HepG2 (cell line): ENCODE measurements at regions not wholly inside any gene's neighbourhood (a gene's known extent, or its start where the extent isn't known, plus 50 kb on each side); places are given as distances from the start of the nearest gene placed in this dataset.
A peak's percentile ranks its signal among the peaks of the same experiment; 100 is the strongest.

ENCODE experiments used
- ATAC-seq: fragments of 200-7000 bp; cut with Tn5 transposase; 3 replicates; pipeline ENCODE4 v1.9.1; 2020; ENCODE audit warnings: mild to moderate bottlenecking, moderate library complexity
- BruUV-seq: library from RNA; stranded (reverse); fragments of 400-500 nt; replicated peaks from 2 replicates; lab custom pipeline; 2021; lab: Mats Ljungman, UMichigan
- CTCF ChIA-PET: fragments of 300-600 bp; formaldehyde crosslinking; extraction: SDS; loops from one replicate; lab custom pipeline; 2021; ENCODE audit warnings: low total read pairs, inconsistent platforms, low intra/inter-chr PET ratio; lab: Yijun Ruan, JAX
- POLR2A ChIA-PET: fragments of 350-600 bp; sonication (Branson Sonifier 250); formaldehyde crosslinking; loops from one replicate; lab custom pipeline; 2020; ENCODE audit warnings: antibody characterized with exemption, inconsistent platforms; lab: Yijun Ruan, JAX
- DNase-seq: peaks from one replicate; pipeline ENCODE4 v3.0.0-alpha.2; 2015; ENCODE audit warnings: low spot score
- FAIRE-seq: peaks from 3 replicates; lab custom pipeline; 2011; peaks lifted over from hg19 to GRCh38; lab: Jason Lieb, UNC
- H2AFZ ChIP-seq: one replicate; pipeline ENCODE4 v1.6.1; 2011; ENCODE audit warnings: low read length, inconsistent platforms
- H3K27ac ChIP-seq: fragments of 300-600 bp; 3 replicates; pipeline ENCODE4 v1.8.0; 2011; ENCODE audit warnings: mixed run types, mild to moderate bottlenecking, mixed read lengths, low read length, inconsistent platforms; ENCODE audit not compliant: insufficient read depth; ENCODE audit errors: extremely low read length
- H3K27me3 ChIP-seq, 2 experiments: fragments of 200-600 bp in 1 of 2; 2 replicates in 1 of 2; 3 replicates in 1 of 2; pipeline versions ENCODE4 v1.6.0 to v1.8.0; 2011; ENCODE audit warnings: low read length in 2 of 2, mild to moderate bottlenecking in 2 of 2, moderate library complexity in 2 of 2, inconsistent platforms in 1 of 2; ENCODE audit not compliant: insufficient read depth in 2 of 2, control insufficient read depth in 1 of 2
- H3K36me3 ChIP-seq, 2 experiments: fragments of 200-600 bp in 1 of 2; replicated peaks in 1 of 2; 2 replicates in 1 of 2; 3 replicates in 1 of 2; pipeline versions ENCODE4 v1.5.1 to v1.8.0; 2011; ENCODE audit warnings: low read length in 2 of 2, inconsistent platforms in 1 of 2; ENCODE audit not compliant: insufficient read depth in 2 of 2, control insufficient read depth in 1 of 2
- H3K4me1 ChIP-seq: 2 replicates; pipeline ENCODE4 v1.5.1; 2012; ENCODE audit warnings: low read length, inconsistent platforms; ENCODE audit not compliant: insufficient read depth
- H3K4me2 ChIP-seq: 2 replicates; pipeline ENCODE4 v1.6.0; 2011; ENCODE audit warnings: low read depth, low read length, inconsistent platforms
- H3K4me3 ChIP-seq, 3 experiments: fragments of 200-600 bp in 1 of 3; sonication (generic), shearing (Covaris generic) in 1 of 3; replicated peaks in 1 of 3; 2 replicates each; pipeline ENCODE4 v1.5.1; 2011 to 2016; ENCODE audit warnings: low read length in 3 of 3, inconsistent platforms in 2 of 3, low read depth in 2 of 3, mild to moderate bottlenecking in 2 of 3, control low read depth in 1 of 3, mixed read lengths in 1 of 3; ENCODE audit not compliant: insufficient read depth in 1 of 3
- H3K79me2 ChIP-seq: one replicate; pipeline ENCODE4 v1.6.1; 2011; ENCODE audit warnings: low read length, inconsistent platforms; ENCODE audit not compliant: insufficient read depth
- H3K9ac ChIP-seq: 2 replicates; pipeline ENCODE4 v1.6.0; 2011; ENCODE audit warnings: mild to moderate bottlenecking, low read depth, low read length, inconsistent platforms; ENCODE audit not compliant: insufficient read depth
- H3K9me3 ChIP-seq: 2 replicates; pipeline ENCODE4 v1.5.1; 2012; ENCODE audit warnings: mild to moderate bottlenecking, low read length
- H4K20me1 ChIP-seq: 2 replicates; pipeline ENCODE4 v1.6.0; 2011; ENCODE audit warnings: inconsistent platforms, mild to moderate bottlenecking, low read length, moderate library complexity; ENCODE audit not compliant: insufficient read depth
- ARNTL ChIP-seq: sonication (generic); formaldehyde crosslinking; IDR thresholded peaks from 2 replicates; pipeline ENCODE4 v1.4.0; 2020; ENCODE audit warnings: mild to moderate bottlenecking, missing genetic modification reagents
- CREB1 ChIP-seq, 2 experiments: fragments of 450-650 bp in 1 of 2; IDR thresholded peaks; 2 replicates each; pipeline ENCODE4 v1.6.1; 2016 to 2017; ENCODE audit warnings: control low read depth in 1 of 2, mild to moderate bottlenecking in 1 of 2, missing compliant biosample characterization in 1 of 2, missing genetic modification characterization in 1 of 2
- HNF1A ChIP-seq, 2 experiments: sonication (generic) in 1 of 2; formaldehyde crosslinking in 1 of 2; IDR thresholded peaks; 2 replicates each; pipeline versions ENCODE4 v1.4.0 to v1.6.1; 2016 to 2020; ENCODE audit warnings: borderline replicate concordance in 1 of 2, low read depth in 1 of 2, mild to moderate bottlenecking in 1 of 2, missing genetic modification reagents in 1 of 2
- KLF11 ChIP-seq: IDR thresholded peaks from 2 replicates; pipeline ENCODE4 v1.6.1; 2016; ENCODE audit warnings: missing compliant biosample characterization
- KLF6 ChIP-seq: IDR thresholded peaks from 2 replicates; pipeline ENCODE4 v1.8.0; 2016; ENCODE audit warnings: missing biosample characterization, missing genetic modification reagents
- MAX ChIP-seq: IDR thresholded peaks from 2 replicates; pipeline ENCODE4 v1.6.1; 2012; ENCODE audit warnings: inconsistent platforms
- MEF2D ChIP-seq: sonication (generic); formaldehyde crosslinking; IDR thresholded peaks from 2 replicates; pipeline ENCODE4 v1.5.1; 2020; ENCODE audit warnings: mild to moderate bottlenecking, missing genetic modification reagents
- NFKBIZ ChIP-seq: IDR thresholded peaks from 2 replicates; pipeline ENCODE4 v1.6.1; 2018; ENCODE audit warnings: missing genetic modification reagents, missing compliant biosample characterization
- SIN3B ChIP-seq: fragments of 150-350 bp; IDR thresholded peaks from 2 replicates; pipeline ENCODE4 v1.6.1; 2014; ENCODE audit warnings: low read length
- SNRNP70 ChIP-seq: fragments of 200-400 bp; formaldehyde crosslinking; IDR thresholded peaks from 2 replicates; pipeline ENCODE4 v1.6.1; 2017; ENCODE audit warnings: mild to moderate bottlenecking, low read depth, low read length, moderate library complexity
- TAF1 ChIP-seq: sonication (generic); formaldehyde crosslinking; IDR thresholded peaks from 2 replicates; pipeline ENCODE4 v1.4.0; 2020; ENCODE audit warnings: missing genetic modification reagents
- ZNF20 ChIP-seq: sonication (generic); formaldehyde crosslinking; IDR thresholded peaks from 2 replicates; pipeline ENCODE4 v1.4.0; 2020; ENCODE audit warnings: mild to moderate bottlenecking, moderate library complexity, missing genetic modification reagents
- WGBS: methylation state at CpG from one replicate; pipeline ENCODE4 v1.1.6; 2017; ENCODE audit warnings: low lambda C conversion rate; 5-methylcytosine and 5-hydroxymethylcytosine counted together
- in situ Hi-C: cut with HindIII; loops from 2 replicates; pipeline ENCODE4 v1.10.0; 2017; ENCODE audit warnings: low pct_unique_long_range_greater_than_20kb; ENCODE audit not compliant: extremely low pct_ligation_motif_present
- intact Hi-C: fragments of 100-400 bp; cut with micrococcal nuclease; formaldehyde crosslinking; loops from one replicate; pipeline ENCODE4 v1.10.0; 2022; ENCODE audit not compliant: unreplicated experiment

- Histone ChIP-seq H3K79me2 (no peaks in the 10 kb centered on the region), H3K9me3 (no peaks in the 10 kb centered on the region), H4K20me1 (no peaks in the 10 kb centered on the region), H3K4me2 (no peak overlapping the region), H3K36me3 (no peaks in the 10 kb centered on the region), H3K9ac (no peak overlapping the region), H2AFZ (no peak overlapping the region), H3K27me3 (peaks cover 0 to 1% of the 10 kb centered on the region in 2 experiments; a peak in 2 of 5 replicates), H3K4me1 (peaks cover 7% of the 10 kb centered on the region), H3K4me3 (no peak overlapping the region), H3K27ac (no peak overlapping the region)
- FAIRE-seq (no peak), ATAC-seq (peak; percentile 21; the same call in 2 of the 3 replicates), DNase-seq (no peak)
- in situ Hi-C loops (loop anchor here (5.0 kb wide), 1 partner anchor 197 kb away; no protein-coding TSS in a partner anchor), intact Hi-C loops (no loop called here)
- BruUV-seq = no TSS peak
- TF ChIP-seq CREB1 (IDR thresholded peaks at IDR 0.05) (peak; percentile 47; the same call in 1 of the 2 replicates), CREB1 (CRISPR knock-in tag; IDR thresholded peaks at IDR 0.05) (no peak), MAX (no peak)
- WGBS = 41% methylated on average over 9 of the region's 19 CpGs
- ChIA-PET CTCF (no interaction called here), POLR2A (no interaction called here)
Measured at GRCh38 chr9:124124729-124125650, 113.4 kb downstream of the LHX2 start.

GRCh38 chr9:124125651-124125977, 114.0 kb downstream of the LHX2 start:
- no peak for FAIRE-seq
- no peak overlapping the region for H3K4me3 ChIP-seq
- no peaks in the 10 kb centered on the region for H3K9me3 ChIP-seq
- no peak overlapping the region for H2AFZ ChIP-seq
- peaks cover 8% of the 10 kb centered on the region for H3K4me1 ChIP-seq
- H3K36me3 ChIP-seq = no peaks in the 10 kb centered on the region
- no TSS peak for BruUV-seq
- WGBS = no CpG with 5 or more reads among the region's 12 CpGs
- POLR2A ChIA-PET = no interaction called here
- DNase-seq = no peak
- no peaks in the 10 kb centered on the region for H3K79me2 ChIP-seq
- CTCF ChIA-PET = no interaction called here
- H3K9ac ChIP-seq = no peak overlapping the region
- no peak overlapping the region for H3K27ac ChIP-seq
- intact Hi-C loops = no loop called here
- no peak for ATAC-seq
- in situ Hi-C loops = loop anchor here (5.0 kb wide), 1 partner anchor 197 kb away; no protein-coding TSS in a partner anchor
- no peak overlapping the region for H3K4me2 ChIP-seq
- no peaks in the 10 kb centered on the region for H4K20me1 ChIP-seq
- peaks cover 2 to 6% of the 10 kb centered on the region in 2 experiments; a peak in 3 of 5 replicates for H3K27me3 ChIP-seq
- TF ChIP-seq SNRNP70 = no peak
- TF ChIP-seq TAF1 (CRISPR knock-in tag) = no peak
- no peak for TF ChIP-seq HNF1A (IDR thresholded peaks at IDR 0.05; ENCODE audit: low read depth)
- no peak for TF ChIP-seq HNF1A (CRISPR knock-in tag; IDR thresholded peaks at IDR 0.05; ENCODE audit: borderline replicate concordance)
- TF ChIP-seq NFKBIZ (CRISPR knock-in tag) = no peak
- TF ChIP-seq KLF6 (CRISPR knock-in tag) = no peak
- TF ChIP-seq ARNTL = no peak
- no peak for TF ChIP-seq ZNF20
- no peak for TF ChIP-seq KLF11 (CRISPR knock-in tag)
- TF ChIP-seq MEF2D = no peak
- TF ChIP-seq SIN3B = no peak
